OCI-LY3 (cell line): ENCODE measurements at regions not wholly inside any gene's neighbourhood (a gene's known extent, or its start where the extent isn't known, plus 50 kb on each side); places are given as distances from the start of the nearest gene placed in this dataset.

ENCODE experiments used
- CTCF ChIP-seq: fragments of 200-600, 300-600 bp; sonication (generic); IDR thresholded peaks from 2 replicates; pipeline ENCODE4 v1.5.1; 2014; ENCODE audit warnings: antibody characterized with exemption, low read length, low read depth
- EZH2phosphoT487 ChIP-seq: fragments of 200-600 bp; shearing (Covaris generic); IDR thresholded peaks from 2 replicates; pipeline ENCODE4 v1.6.1; 2018; ENCODE audit warnings: antibody characterized with exemption, mixed run types, low read depth

GRCh38 chr16:55035956-55036355 lies 105.3 kb downstream of the IRX5 start:
- no peak for TF ChIP-seq CTCF
- TF ChIP-seq EZH2phosphoT487: no peak
